ENCODE measurements at regions not wholly inside any gene's neighbourhood (a gene's known extent, or its start where the extent isn't known, plus 50 kb on each side); places are given as distances from the start of the nearest gene placed in this dataset.

- TF ChIP-seq CTCF (IDR thresholded peaks at IDR 0.05) (peak; percentile 99), EZH2 (IDR thresholded peaks at IDR 0.05) (no peak), EZH2phosphoT487 (IDR thresholded peaks at IDR 0.05) (no peak)
These were observed 262.3 kb downstream of the TBC1D4 start for GRCh38 chr13:75219479-75220237.

All from neural progenitor cell (in vitro differentiated cells).